Neuronal stem cell (in vitro differentiated cells): ENCODE measurements at regions not wholly inside any gene's neighbourhood (a gene's known extent, or its start where the extent isn't known, plus 50 kb on each side); places are given as distances from the start of the nearest gene placed in this dataset.

Source experiments
- DNase-seq: peaks from one replicate; pipeline ENCODE4 v3.0.0-alpha.2; 2013; ENCODE audit warnings: low spot score
- H2AFZ ChIP-seq: one replicate; pipeline ENCODE4 v1.6.1; 2013; ENCODE audit warnings: mild to moderate bottlenecking, low read length, inconsistent platforms
- H2AK5ac ChIP-seq: 2 replicates; pipeline ENCODE4 v1.6.1; 2013; ENCODE audit warnings: low read depth, mild to moderate bottlenecking, inconsistent platforms, low read length, moderate library complexity, mixed read lengths
- H2BK120ac ChIP-seq: 2 replicates; pipeline ENCODE4 v1.6.1; 2013; ENCODE audit warnings: low read depth, mild to moderate bottlenecking, inconsistent platforms, low read length, moderate library complexity, mixed read lengths
- H2BK12ac ChIP-seq: one replicate; pipeline ENCODE4 v1.6.1; 2013; ENCODE audit warnings: low read length, inconsistent platforms
- H2BK15ac ChIP-seq: 2 replicates; pipeline ENCODE4 v1.6.1; 2013; ENCODE audit warnings: mild to moderate bottlenecking, low read length, inconsistent platforms, mixed read lengths
- H2BK5ac ChIP-seq: one replicate; pipeline ENCODE4 v1.6.1; 2013; ENCODE audit warnings: inconsistent platforms, mild to moderate bottlenecking, low read length, moderate library complexity
- H3K14ac ChIP-seq: one replicate; pipeline ENCODE4 v1.6.1; 2013; ENCODE audit warnings: low read length, inconsistent platforms
- H3K18ac ChIP-seq: 2 replicates; pipeline ENCODE4 v1.6.1; 2013; ENCODE audit warnings: low read length, inconsistent platforms
- H3K23ac ChIP-seq: 2 replicates; pipeline ENCODE4 v1.6.1; 2013; ENCODE audit warnings: low read depth, mild to moderate bottlenecking, mixed read lengths, low read length, inconsistent platforms; ENCODE audit not compliant: poor library complexity
- H3K27ac ChIP-seq: replicated peaks from 3 replicates; pipeline ENCODE4 v1.5.1; 2013; ENCODE audit warnings: low read length, inconsistent platforms
- H3K27me3 ChIP-seq, 3 experiments: 2 replicates each; pipeline ENCODE4 v1.6.1; 2013; ENCODE audit warnings: low read length in 3 of 3, mild to moderate bottlenecking in 2 of 3, inconsistent platforms in 1 of 3, low read depth in 1 of 3, mixed read lengths in 1 of 3, moderate library complexity in 1 of 3; ENCODE audit not compliant: control insufficient read depth in 3 of 3, insufficient read depth in 3 of 3
- H3K36me3 ChIP-seq, 2 donors: replicated peaks in 1 of 2; 2 replicates each; pipeline ENCODE4 v1.6.1; 2013; ENCODE audit warnings: low read length in 2 of 2; ENCODE audit not compliant: control insufficient read depth in 2 of 2, insufficient read depth in 2 of 2
- H3K4ac ChIP-seq: 2 replicates; pipeline ENCODE4 v1.6.1; 2013; ENCODE audit warnings: inconsistent platforms, mild to moderate bottlenecking, low read length, moderate library complexity
- H3K4me1 ChIP-seq, 2 donors: 1 replicate in 1 of 2; 2 replicates in 1 of 2; pipeline ENCODE4 v1.6.1; 2013; ENCODE audit warnings: low read length in 2 of 2, low read depth in 1 of 2; ENCODE audit not compliant: control insufficient read depth in 2 of 2, insufficient read depth in 1 of 2
- H3K4me2 ChIP-seq: one replicate; pipeline ENCODE4 v1.6.1; 2013; ENCODE audit warnings: mild to moderate bottlenecking, low read length, inconsistent platforms; ENCODE audit not compliant: insufficient read depth, poor library complexity, severe bottlenecking
- H3K4me3 ChIP-seq, 2 donors: 2 replicates each; pipeline ENCODE4 v1.5.1; 2013; ENCODE audit warnings: low read length in 2 of 2, mild to moderate bottlenecking in 2 of 2, inconsistent platforms in 1 of 2, moderate library complexity in 1 of 2
- H3K79me1 ChIP-seq: one replicate; pipeline ENCODE4 v1.6.1; 2013; ENCODE audit warnings: low read depth, mild to moderate bottlenecking, inconsistent platforms, low read length, moderate library complexity
- H3K9ac ChIP-seq: one replicate; pipeline ENCODE4 v1.6.1; 2013; ENCODE audit warnings: mild to moderate bottlenecking, low read depth, low read length, inconsistent platforms; ENCODE audit not compliant: poor library complexity
- H3K9me3 ChIP-seq, 2 donors: replicated peaks in 1 of 2; 2 replicates each; pipeline versions ENCODE3 to v1.6.1; 2013; ENCODE audit warnings: low read length in 2 of 2, mild to moderate bottlenecking in 2 of 2, inconsistent platforms in 1 of 2, low read depth in 1 of 2, mixed read lengths in 1 of 2, moderate library complexity in 1 of 2; ENCODE audit not compliant: control insufficient read depth in 2 of 2, insufficient read depth in 1 of 2
- H4K8ac ChIP-seq: one replicate; pipeline ENCODE4 v1.6.1; 2013; ENCODE audit warnings: low read depth, mild to moderate bottlenecking, inconsistent platforms, low read length, moderate library complexity
- H4K91ac ChIP-seq: one replicate; pipeline ENCODE4 v1.6.1; 2013; ENCODE audit warnings: low read length, low read depth, mild to moderate bottlenecking, inconsistent platforms; ENCODE audit not compliant: poor library complexity
- WGBS, 2 donors: extraction: QIAGEN DNeasy Blood & Tissue Kit; methylation state at CpG; one replicate each; pipeline ENCODE4 v1.1.7; 2013; ENCODE audit warnings: missing lambda C conversion rate in 2 of 2, mixed read lengths in 1 of 2; ENCODE audit not compliant: insufficient read length in 2 of 2, insufficient replicate concordance in 1 of 2; ENCODE audit errors: extremely low coverage in 2 of 2; 5-methylcytosine and 5-hydroxymethylcytosine counted together

- Histone ChIP-seq H3K27ac (no peak overlapping the region), H2AK5ac (no peak overlapping the region), H3K4ac (no peak overlapping the region), H3K9me3 (no peaks in the 10 kb centered on the region), H2BK120ac (no peak overlapping the region), H3K9ac (no peak overlapping the region), H3K14ac (no peak overlapping the region), H2BK5ac (no peak overlapping the region), H2BK12ac (no peak overlapping the region), H3K79me1 (no peaks in the 10 kb centered on the region), H4K91ac (no peak overlapping the region), H3K4me2 (no peak overlapping the region), H2BK15ac (no peak overlapping the region), H4K8ac (no peak overlapping the region), H3K27me3 (no peaks in the 10 kb centered on the region), H3K36me3 (no peaks in the 10 kb centered on the region), H3K18ac (no peak overlapping the region), H3K4me1 (no peaks in the 10 kb centered on the region), H3K23ac (no peak overlapping the region), H3K4me3 (no peak overlapping the region), H2AFZ (no peak overlapping the region)
- no CpG with 5 or more reads among the region's 1 CpG for WGBS, 2 donors
- DNase-seq = no peak
Observed at GRCh38 chr3:83849106-83849730, 1109.6 kb upstream of the CADM2 start.

- Histone ChIP-seq H3K4ac (no peak overlapping the region), H3K4me3 (no peak overlapping the region), H3K23ac (no peak overlapping the region), H3K27ac (no peak overlapping the region), H3K9me3 (no peaks in the 10 kb centered on the region), H3K27me3 (no peaks in the 10 kb centered on the region), H3K79me1 (no peaks in the 10 kb centered on the region), H3K4me2 (no peak overlapping the region), H3K9ac (no peak overlapping the region), H3K36me3 (no peaks in the 10 kb centered on the region), H2BK15ac (no peak overlapping the region), H4K8ac (no peak overlapping the region), H2AFZ (no peak overlapping the region), H4K91ac (no peak overlapping the region), H3K14ac (no peak overlapping the region), H3K18ac (no peak overlapping the region), H2AK5ac (no peak overlapping the region), H2BK12ac (no peak overlapping the region), H2BK5ac (no peak overlapping the region), H2BK120ac (no peak overlapping the region), H3K4me1 (no peaks in the 10 kb centered on the region)
- WGBS, 2 donors = no CpG with 5 or more reads among the region's 2 CpGs
- no peak for DNase-seq
Observed at GRCh38 chr3:83863380-83863779, 1095.4 kb upstream of the CADM2 start.

- H3K9ac ChIP-seq = no peak overlapping the region
- H3K4me3 ChIP-seq = no peak overlapping the region
- no peaks in the 10 kb centered on the region for H3K9me3 ChIP-seq
- H4K8ac ChIP-seq = no peak overlapping the region
- H3K18ac ChIP-seq = no peak overlapping the region
- H3K4me1 ChIP-seq = no peaks in the 10 kb centered on the region
- no peak overlapping the region for H2BK5ac ChIP-seq
- WGBS, 2 donors = no CpG with 5 or more reads among the region's 2 CpGs
- H2AFZ ChIP-seq = no peak overlapping the region
- H3K36me3 ChIP-seq = no peaks in the 10 kb centered on the region
- no peak for DNase-seq
- no peak overlapping the region for H2AK5ac ChIP-seq
- no peak overlapping the region for H2BK120ac ChIP-seq
- H3K4me2 ChIP-seq = no peak overlapping the region
- H3K14ac ChIP-seq = no peak overlapping the region
- H2BK15ac ChIP-seq = no peak overlapping the region
- H3K27ac ChIP-seq = no peak overlapping the region
- H3K23ac ChIP-seq = no peak overlapping the region
- no peak overlapping the region for H2BK12ac ChIP-seq
- no peak overlapping the region for H3K4ac ChIP-seq
- H3K79me1 ChIP-seq = no peaks in the 10 kb centered on the region
- no peak overlapping the region for H4K91ac ChIP-seq
- H3K27me3 ChIP-seq = no peaks in the 10 kb centered on the region
Observed at GRCh38 chr3:83868909-83869567, 1089.8 kb upstream of the CADM2 start.

- H3K4me1 ChIP-seq = no peaks in the 10 kb centered on the region
- no peak overlapping the region for H3K9ac ChIP-seq
- no peak overlapping the region for H4K8ac ChIP-seq
- H3K27me3 ChIP-seq = no peaks in the 10 kb centered on the region
- H3K4me2 ChIP-seq = no peak overlapping the region
- H3K23ac ChIP-seq = no peak overlapping the region
- DNase-seq = no peak
- H2BK15ac ChIP-seq = no peak overlapping the region
- H3K79me1 ChIP-seq = no peaks in the 10 kb centered on the region
- H4K91ac ChIP-seq = no peak overlapping the region
- no peak overlapping the region for H3K18ac ChIP-seq
- no peak overlapping the region for H2AK5ac ChIP-seq
- no peak overlapping the region for H2BK120ac ChIP-seq
- H3K4me3 ChIP-seq = no peak overlapping the region
- H2BK5ac ChIP-seq = no peak overlapping the region
- H3K27ac ChIP-seq = no peak overlapping the region
- H3K4ac ChIP-seq = no peak overlapping the region
- H2BK12ac ChIP-seq = no peak overlapping the region
- H2AFZ ChIP-seq = no peak overlapping the region
- no CpG with 5 or more reads among the region's 2 CpGs for WGBS, 2 donors
- no peak overlapping the region for H3K14ac ChIP-seq
- H3K36me3 ChIP-seq = no peaks in the 10 kb centered on the region
- no peaks in the 10 kb centered on the region for H3K9me3 ChIP-seq
Observed at GRCh38 chr3:83873550-83873949, 1085.2 kb upstream of the CADM2 start.
